ENCODE measurements at regions not wholly inside any gene's neighbourhood (a gene's known extent, or its start where the extent isn't known, plus 50 kb on each side); places are given as distances from the start of the nearest gene placed in this dataset.

GRCh38 chr14:30077946-30078345, 150.3 kb upstream of the PRKD1 start:
- H3K9me3 Mint-ChIP-seq: peaks cover 4% of the 10 kb centered on the region
- no peak overlapping the region for H2AFZ ChIP-seq (replicated peaks)
- H3K27ac Mint-ChIP-seq: no peak overlapping the region
- no peak for DNase-seq (ENCODE audit: low spot score)
- no peak overlapping the region for H3K4me2 ChIP-seq
- TF ChIP-seq CTCF (IDR thresholded peaks at IDR 0.05) (no peak), EZH2phosphoT487 (IDR thresholded peaks at IDR 0.05) (no peak), EZH2 (IDR thresholded peaks at IDR 0.05) (no peak)
- H3K4me1 Mint-ChIP-seq: peaks cover 11% of the 10 kb centered on the region
- H4K20me1 ChIP-seq (ENCODE audit: low read depth): no peaks in the 10 kb centered on the region
- peaks cover 14% of the 10 kb centered on the region for H3K4me1 ChIP-seq
- H3K9ac ChIP-seq: no peak overlapping the region
- H3K79me2 ChIP-seq (ENCODE audit: low read depth): no peaks in the 10 kb centered on the region
- no peaks in the 10 kb centered on the region for H3F3A ChIP-seq (ENCODE audit: low read depth)
- H3K4me3 ChIP-seq: no peak overlapping the region
- H3K36me3 Mint-ChIP-seq: no peaks in the 10 kb centered on the region
- no peaks in the 10 kb centered on the region for H3K27me3 Mint-ChIP-seq (ENCODE audit: insufficient read depth, low read depth)
- no peaks in the 10 kb centered on the region for H3K36me3 ChIP-seq
- no peaks in the 10 kb centered on the region for H3K9me3 ChIP-seq (ENCODE audit: low read depth)
- no peak overlapping the region for H3K4me3 Mint-ChIP-seq
- no peaks in the 10 kb centered on the region for H3K27me3 ChIP-seq
- H3K27ac ChIP-seq: no peak overlapping the region

DNA sequence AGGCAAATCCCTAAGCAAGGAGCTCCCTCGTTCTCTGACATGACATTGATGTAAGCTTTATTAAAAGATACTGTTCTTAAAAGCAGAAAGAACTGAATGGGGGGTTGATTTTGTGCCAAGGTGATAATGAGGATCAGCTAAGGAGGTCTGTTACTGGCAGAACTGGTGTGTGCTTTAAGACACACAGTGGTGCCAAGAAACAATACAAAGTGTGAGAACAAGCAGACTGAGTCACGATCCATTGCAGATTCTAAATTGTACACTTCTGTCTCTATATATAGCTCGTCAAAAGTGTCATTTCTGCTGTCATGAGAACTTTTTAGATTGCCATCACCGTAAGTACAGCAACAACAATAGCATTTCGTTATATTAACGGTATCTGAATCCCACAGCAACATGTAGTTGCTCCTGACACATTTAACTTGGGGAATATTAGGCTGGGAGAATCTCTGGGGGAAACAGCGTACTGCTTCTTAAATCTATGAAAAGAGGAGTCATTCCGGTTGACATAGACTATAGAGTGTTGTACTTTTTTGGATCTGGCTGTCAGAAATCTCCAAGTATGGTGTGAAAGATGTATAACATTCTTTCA, 151.3 kb upstream of the PRKD1 start:
- TF ChIP-seq CTCF (IDR thresholded peaks at IDR 0.05): no peak
- TF ChIP-seq EZH2phosphoT487 (IDR thresholded peaks at IDR 0.05): no peak
- no peak for TF ChIP-seq EZH2 (IDR thresholded peaks at IDR 0.05)
- no peaks in the 10 kb centered on the region for H4K20me1 ChIP-seq (ENCODE audit: low read depth)
- no peak overlapping the region for H3K27ac ChIP-seq
- H3K4me1 ChIP-seq: peaks cover 24% of the 10 kb centered on the region
- no peak overlapping the region for H3K4me2 ChIP-seq
- H3F3A ChIP-seq (ENCODE audit: low read depth): no peaks in the 10 kb centered on the region
- Mint-ChIP-seq H3K9me3 (no peaks in the 10 kb centered on the region), H3K4me3 (no peak overlapping the region), H3K27me3 (ENCODE audit: insufficient read depth, low read depth) (no peaks in the 10 kb centered on the region), H3K4me1 (peaks cover 14% of the 10 kb centered on the region), H3K27ac (no peak overlapping the region), H3K36me3 (no peaks in the 10 kb centered on the region)
- no peaks in the 10 kb centered on the region for H3K36me3 ChIP-seq
- no peaks in the 10 kb centered on the region for H3K79me2 ChIP-seq (ENCODE audit: low read depth)
- no peak overlapping the region for H3K4me3 ChIP-seq
- H3K27me3 ChIP-seq: no peaks in the 10 kb centered on the region
- peak overlapping the region; percentile 34 for H2AFZ ChIP-seq (replicated peaks)
- H3K9me3 ChIP-seq (ENCODE audit: low read depth): no peaks in the 10 kb centered on the region
- DNase-seq (ENCODE audit: low spot score): no peak
- H3K9ac ChIP-seq: no peak overlapping the region

DNA sequence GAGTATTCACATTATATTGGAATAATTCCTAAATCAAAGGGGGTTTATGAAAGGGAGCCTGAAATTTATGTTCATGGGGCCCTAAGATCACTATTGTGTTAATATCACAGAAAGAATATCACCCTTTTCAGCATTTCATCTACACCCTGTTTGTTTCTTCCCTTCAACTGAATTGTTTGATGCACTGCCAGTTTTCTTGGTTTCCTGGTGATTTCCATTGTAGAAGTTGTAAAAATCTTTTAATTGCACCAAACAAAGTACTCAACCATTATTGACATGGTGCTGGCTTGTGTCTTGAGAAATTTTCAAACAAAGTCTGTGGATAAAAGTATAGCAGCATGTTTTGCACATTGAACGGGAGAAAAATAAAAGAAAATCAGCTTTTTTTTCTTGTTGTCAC, 154.8 kb upstream of the PRKD1 start:
- DNase-seq (ENCODE audit: low spot score): no peak
- peaks cover 25% of the 10 kb centered on the region for H3K4me1 ChIP-seq
- no peaks in the 10 kb centered on the region for H3F3A ChIP-seq (ENCODE audit: low read depth)
- no peak overlapping the region for H3K4me3 ChIP-seq
- peaks cover 14% of the 10 kb centered on the region for H3K4me1 Mint-ChIP-seq
- H3K27me3 ChIP-seq: no peaks in the 10 kb centered on the region
- no peak overlapping the region for H3K4me3 Mint-ChIP-seq
- no peaks in the 10 kb centered on the region for H3K36me3 ChIP-seq
- no peak overlapping the region for H3K27ac Mint-ChIP-seq
- peaks cover 4% of the 10 kb centered on the region for H3K9me3 Mint-ChIP-seq
- H3K9ac ChIP-seq: no peak overlapping the region
- TF ChIP-seq EZH2phosphoT487 (IDR thresholded peaks at IDR 0.05): no peak
- TF ChIP-seq EZH2 (IDR thresholded peaks at IDR 0.05): no peak
- TF ChIP-seq CTCF (IDR thresholded peaks at IDR 0.05): no peak
- no peaks in the 10 kb centered on the region for H3K79me2 ChIP-seq (ENCODE audit: low read depth)
- peak overlapping the region; percentile 43 for H3K4me2 ChIP-seq
- peaks cover 3% of the 10 kb centered on the region for H3K27me3 Mint-ChIP-seq (ENCODE audit: insufficient read depth, low read depth)
- no peaks in the 10 kb centered on the region for H3K9me3 ChIP-seq (ENCODE audit: low read depth)
- H2AFZ ChIP-seq (replicated peaks): no peak overlapping the region
- H3K27ac ChIP-seq: no peak overlapping the region
- H3K36me3 Mint-ChIP-seq: no peaks in the 10 kb centered on the region
- H4K20me1 ChIP-seq (ENCODE audit: low read depth): no peaks in the 10 kb centered on the region

Measured in neural progenitor cell (in vitro differentiated cells).